NT2/D1 (cell line): ENCODE measurements at regions not wholly inside any gene's neighbourhood (a gene's known extent, or its start where the extent isn't known, plus 50 kb on each side); places are given as distances from the start of the nearest gene placed in this dataset.

Experiments used
- SUZ12 ChIP-seq: IDR thresholded peaks from 2 replicates; pipeline ENCODE4 v1.6.1; 2011; ENCODE audit not compliant: insufficient read length, insufficient read depth; ENCODE audit errors: extremely low read depth
- YY1 ChIP-seq: IDR thresholded peaks from 2 replicates; pipeline ENCODE4 v1.6.1; 2011; ENCODE audit not compliant: insufficient read length, insufficient read depth
- ZNF274 ChIP-seq: IDR thresholded peaks from 2 replicates; pipeline ENCODE4 v1.6.1; 2011; ENCODE audit warnings: mild to moderate bottlenecking, low read depth, low read length

DNA sequence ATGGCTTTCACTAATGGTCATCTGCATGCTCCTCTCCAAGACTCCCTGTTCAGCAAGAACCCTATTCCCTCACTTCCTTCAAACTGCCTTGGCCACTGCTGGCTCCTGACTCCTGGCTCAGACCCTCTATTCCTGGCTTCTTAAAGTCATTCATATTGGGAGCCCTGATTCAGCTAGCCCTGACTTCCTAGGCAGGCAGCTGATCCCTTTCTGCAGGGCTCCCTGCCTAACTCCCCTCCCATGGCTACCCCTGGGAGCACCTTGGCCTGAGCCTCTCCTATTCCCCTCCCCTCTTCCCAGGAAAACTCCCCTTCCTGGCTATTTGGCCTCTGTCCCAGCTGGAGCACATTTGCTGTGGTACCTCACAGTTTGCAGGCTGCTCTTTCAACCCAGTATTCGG, 154.9 kb upstream of the PJA1 start:
- TF ChIP-seq ZNF274 (no peak), YY1 (no peak), SUZ12 (no peak)
